GM21576 (cell line): ENCODE measurements at regions not wholly inside any gene's neighbourhood (a gene's known extent, or its start where the extent isn't known, plus 50 kb on each side); places are given as distances from the start of the nearest gene placed in this dataset.
A peak's percentile ranks its signal among the peaks of the same experiment; 100 is the strongest.
"Not testable (repeated sequence)": the region's sequence is repeated elsewhere in the genome, so short reads cannot be mapped to it uniquely, and the experiment has no call there.

Experiments used
- ATAC-seq: cut with Tn5 transposase; IDR thresholded peaks from one replicate; pipeline ENCODE4 v1.9.1; 2021; ENCODE audit warnings: mild to moderate bottlenecking, moderate library complexity; ENCODE audit not compliant: unreplicated experiment

GRCh38 chr19:28153123-28153522, 1059.8 kb downstream of the UQCRFS1 start:
- no peak for ATAC-seq

- ATAC-seq: no peak
These were observed 1060.8 kb downstream of the UQCRFS1 start for GRCh38 chr19:28152195-28152594.

- ATAC-seq: no peak
These were observed 1062.8 kb downstream of the UQCRFS1 start for GRCh38 chr19:28150129-28150528.

GRCh38 chr19:28148554-28148953, 1064.4 kb downstream of the UQCRFS1 start:
- ATAC-seq: no peak

GRCh38 chr19:28142258-28142657, 1070.7 kb downstream of the UQCRFS1 start:
- ATAC-seq: no peak

- ATAC-seq: no peak
These were observed 1072.8 kb downstream of the UQCRFS1 start for GRCh38 chr19:28140201-28140600.

GRCh38 chr19:28137772-28138171, 1075.2 kb downstream of the UQCRFS1 start:
- ATAC-seq: no peak

GRCh38 chr19:28136796-28137195, 1076.2 kb downstream of the UQCRFS1 start:
- no peak for ATAC-seq

GRCh38 chr19:28135825-28136224, 1077.1 kb downstream of the UQCRFS1 start:
- ATAC-seq: no peak

- ATAC-seq: no peak
These were observed 1078.6 kb downstream of the UQCRFS1 start for GRCh38 chr19:28134311-28134710.

GRCh38 chr19:28130881-28131280, 1082.1 kb downstream of the UQCRFS1 start:
- not testable (repeated sequence) for ATAC-seq

GRCh38 chr19:28130066-28130511, 1082.9 kb downstream of the UQCRFS1 start:
- no peak for ATAC-seq

- ATAC-seq: no peak
These were observed 1084.6 kb downstream of the UQCRFS1 start for GRCh38 chr19:28128341-28128740.

- ATAC-seq: no peak
These were observed 1086.6 kb downstream of the UQCRFS1 start for GRCh38 chr19:28126135-28126898.

- ATAC-seq: no peak
These were observed 1090.2 kb downstream of the UQCRFS1 start for GRCh38 chr19:28122734-28123133.

- ATAC-seq: no peak
These were observed 1094.7 kb downstream of the UQCRFS1 start for GRCh38 chr19:28118235-28118634.

- no peak for ATAC-seq
These were observed 1095.8 kb downstream of the UQCRFS1 start for GRCh38 chr19:28117143-28117542.

GRCh38 chr19:28116379-28116778, 1096.6 kb downstream of the UQCRFS1 start:
- ATAC-seq: not testable (repeated sequence)

GRCh38 chr19:28103921-28104320, 1109.0 kb downstream of the UQCRFS1 start:
- ATAC-seq: no peak

GRCh38 chr19:28084659-28085157, 1128.2 kb downstream of the UQCRFS1 start:
- ATAC-seq: not testable (repeated sequence)

- no peak for ATAC-seq
These were observed 1136.3 kb downstream of the UQCRFS1 start for GRCh38 chr19:28076628-28077027.

- no peak for ATAC-seq
These were observed 1137.7 kb downstream of the UQCRFS1 start for GRCh38 chr19:28075229-28075628.

GRCh38 chr19:28074773-28075172, 1138.2 kb downstream of the UQCRFS1 start:
- ATAC-seq: peak; percentile 75
